ENCODE measurements at regions not wholly inside any gene's neighbourhood (a gene's known extent, or its start where the extent isn't known, plus 50 kb on each side); places are given as distances from the start of the nearest gene placed in this dataset.
"Not testable (repeated sequence)": the region's sequence is repeated elsewhere in the genome, so short reads cannot be mapped to it uniquely, and the experiment has no call there.

DNA sequence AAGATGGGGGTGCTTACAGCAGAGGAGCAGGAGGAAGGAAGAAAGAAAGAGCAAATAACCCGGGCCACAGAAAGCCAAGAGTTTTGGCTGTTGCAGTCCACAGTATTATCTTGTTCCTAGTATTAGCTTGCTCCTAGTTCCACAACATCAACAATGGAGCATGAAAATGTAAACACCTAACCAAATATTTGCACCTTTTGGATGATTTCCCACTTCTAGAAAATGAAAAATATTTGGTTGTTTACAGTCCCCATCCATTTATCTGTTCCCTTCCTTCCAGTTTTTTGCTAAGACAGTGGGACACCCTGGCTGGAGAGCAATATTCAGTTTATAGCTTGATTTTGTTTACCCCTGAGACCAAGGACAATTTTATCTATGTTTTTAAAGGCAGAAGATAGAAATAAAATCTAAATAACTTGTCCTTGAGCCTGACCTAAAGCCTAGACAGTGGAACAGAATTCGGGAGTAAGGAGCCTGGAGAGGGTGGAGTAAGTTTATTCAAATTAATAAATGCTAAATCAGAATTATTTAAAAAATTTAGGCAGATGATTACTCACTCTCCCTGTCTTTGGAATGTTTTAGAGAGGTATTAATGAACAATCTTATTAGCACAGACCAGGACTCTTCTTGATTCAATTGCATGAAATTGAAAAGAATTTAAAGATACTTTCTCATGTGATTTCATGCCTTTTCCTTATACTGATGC, 51.6 kb downstream of the RESF1 start:
- Histone ChIP-seq H3K4me1 (no peaks in the 10 kb centered on the region), H3K27me3 (no peaks in the 10 kb centered on the region), H3K9me3 (no peaks in the 10 kb centered on the region), H3K36me3 (no peaks in the 10 kb centered on the region), H3K4me3 (no peak overlapping the region), H3K27ac (no peak overlapping the region)
- DNase-seq (ENCODE audit: low spot score in 2 of 2) = no peak
- intact Hi-C loops (cut with DNase I; ENCODE audit: low total_unique reads) = no loop called here
- TF ChIP-seq, protein P1, sequence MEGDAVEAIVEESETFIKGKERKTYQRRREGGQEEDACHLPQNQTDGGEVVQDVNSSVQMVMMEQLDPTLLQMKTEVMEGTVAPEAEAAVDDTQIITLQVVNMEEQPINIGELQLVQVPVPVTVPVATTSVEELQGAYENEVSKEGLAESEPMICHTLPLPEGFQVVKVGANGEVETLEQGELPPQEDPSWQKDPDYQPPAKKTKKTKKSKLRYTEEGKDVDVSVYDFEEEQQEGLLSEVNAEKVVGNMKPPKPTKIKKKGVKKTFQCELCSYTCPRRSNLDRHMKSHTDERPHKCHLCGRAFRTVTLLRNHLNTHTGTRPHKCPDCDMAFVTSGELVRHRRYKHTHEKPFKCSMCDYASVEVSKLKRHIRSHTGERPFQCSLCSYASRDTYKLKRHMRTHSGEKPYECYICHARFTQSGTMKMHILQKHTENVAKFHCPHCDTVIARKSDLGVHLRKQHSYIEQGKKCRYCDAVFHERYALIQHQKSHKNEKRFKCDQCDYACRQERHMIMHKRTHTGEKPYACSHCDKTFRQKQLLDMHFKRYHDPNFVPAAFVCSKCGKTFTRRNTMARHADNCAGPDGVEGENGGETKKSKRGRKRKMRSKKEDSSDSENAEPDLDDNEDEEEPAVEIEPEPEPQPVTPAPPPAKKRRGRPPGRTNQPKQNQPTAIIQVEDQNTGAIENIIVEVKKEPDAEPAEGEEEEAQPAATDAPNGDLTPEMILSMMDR (IDR thresholded peaks at IDR 0.05) = no peak
- TF ChIP-seq POLR2AphosphoS5 (IDR thresholded peaks at IDR 0.05) (no peak), POLR2A (IDR thresholded peaks at IDR 0.05) (no peak)

DNA sequence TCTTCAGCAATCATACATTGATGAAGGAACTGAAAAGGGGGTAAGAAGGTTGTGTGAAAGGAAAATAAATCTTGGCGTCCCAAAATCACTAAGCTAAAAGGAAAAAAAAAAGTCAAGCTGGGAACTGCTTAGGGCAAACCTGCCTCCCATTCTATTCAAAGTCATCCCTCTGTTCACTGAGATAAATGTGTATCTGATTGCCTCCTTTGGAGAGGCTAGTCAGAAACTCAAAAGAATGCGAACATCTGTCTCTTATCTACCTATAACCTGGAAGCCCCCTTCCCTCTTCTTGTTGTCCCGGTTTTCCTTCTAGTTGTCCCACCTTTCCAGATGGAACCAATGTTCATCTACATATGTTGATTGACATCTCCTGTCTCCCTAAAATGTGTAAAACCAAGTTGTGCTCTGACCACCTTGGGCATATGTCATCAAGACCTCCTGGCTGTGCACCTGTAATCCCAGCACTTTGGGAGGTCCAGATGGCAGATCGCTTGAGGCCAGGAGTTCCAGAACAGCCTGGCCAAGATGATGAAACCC, 53.1 kb downstream of the RESF1 start:
- Histone ChIP-seq H3K4me1 (no peaks in the 10 kb centered on the region), H3K27ac (no peak overlapping the region), H3K9me3 (no peaks in the 10 kb centered on the region), H3K27me3 (no peaks in the 10 kb centered on the region), H3K36me3 (no peaks in the 10 kb centered on the region), H3K4me3 (no peak overlapping the region)
- intact Hi-C loops (cut with DNase I; ENCODE audit: low total_unique reads) = no loop called here
- TF ChIP-seq POLR2A (IDR thresholded peaks at IDR 0.05) (no peak), POLR2AphosphoS5 (IDR thresholded peaks at IDR 0.05) (no peak)
- TF ChIP-seq, protein P1 (IDR thresholded peaks at IDR 0.05) = no peak
- DNase-seq (ENCODE audit: low spot score in 2 of 2) = no peak

DNA sequence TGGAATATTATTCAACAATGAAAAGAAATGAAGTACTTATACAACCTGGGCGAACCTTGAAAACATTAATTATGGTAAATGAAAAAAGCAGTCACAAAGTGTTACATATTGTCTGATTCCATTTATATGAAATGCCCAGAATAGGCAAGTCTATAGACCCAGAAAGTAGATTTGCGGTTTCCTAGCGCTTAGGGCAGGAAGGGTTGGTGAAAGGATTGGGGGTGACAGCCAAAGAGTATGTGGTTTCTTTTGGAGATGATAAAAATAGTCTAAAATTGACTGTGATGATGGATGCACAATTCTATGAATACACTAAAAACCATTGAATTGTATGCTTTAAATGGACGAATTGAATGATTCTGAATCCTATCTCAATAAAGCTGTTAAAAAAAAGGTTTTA, 55.8 kb downstream of the RESF1 start:
- Histone ChIP-seq H3K9me3 (no peaks in the 10 kb centered on the region), H3K27me3 (no peaks in the 10 kb centered on the region), H3K4me1 (no peaks in the 10 kb centered on the region), H3K27ac (no peak overlapping the region), H3K4me3 (no peak overlapping the region), H3K36me3 (no peaks in the 10 kb centered on the region)
- TF ChIP-seq POLR2A (IDR thresholded peaks at IDR 0.05) = no peak
- no peak for TF ChIP-seq POLR2AphosphoS5 (IDR thresholded peaks at IDR 0.05)
- TF ChIP-seq, protein P1 (IDR thresholded peaks at IDR 0.05) = no peak
- DNase-seq (ENCODE audit: low spot score in 2 of 2) = no peak
- intact Hi-C loops (cut with DNase I; ENCODE audit: low total_unique reads) = no loop called here

DNA sequence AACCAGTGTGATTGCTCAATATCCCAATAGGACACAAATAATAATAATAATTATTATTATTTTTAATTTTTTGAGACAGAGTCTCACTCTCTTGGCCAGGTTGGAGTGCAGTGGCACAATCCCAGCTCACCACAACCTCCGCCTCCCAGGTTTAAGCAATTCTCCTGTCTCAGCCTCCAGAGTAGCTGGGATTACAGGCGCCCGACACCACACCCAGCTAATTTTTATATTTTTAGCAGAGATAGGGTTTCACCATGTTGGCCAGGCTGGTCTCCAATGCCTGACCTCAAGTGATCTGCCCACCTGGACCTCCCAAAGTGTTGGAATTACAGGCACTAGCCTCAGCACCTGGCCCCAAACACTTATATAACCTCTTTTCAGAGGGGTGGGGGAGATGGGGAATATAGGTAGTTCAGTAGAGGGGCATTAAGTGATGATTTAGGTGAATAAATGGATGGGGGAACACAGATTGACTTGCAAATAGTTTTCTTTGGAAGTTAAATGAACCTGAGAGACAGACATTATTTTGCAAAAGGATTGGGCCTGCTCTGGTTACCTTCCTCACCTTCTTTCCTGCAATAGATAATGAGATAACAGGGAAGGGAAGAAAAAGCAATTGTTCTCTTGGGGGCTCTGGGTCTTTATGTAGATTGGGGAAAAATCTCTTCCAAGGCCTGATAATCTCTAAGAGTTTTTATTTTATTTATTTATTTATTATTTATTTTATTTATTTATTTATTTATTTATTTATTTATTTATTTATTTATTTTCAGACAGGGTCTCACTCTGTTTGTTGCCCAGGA, 57.7 kb downstream of the RESF1 start:
- Histone ChIP-seq H3K27me3 (no peaks in the 10 kb centered on the region), H3K4me1 (no peaks in the 10 kb centered on the region), H3K27ac (no peak overlapping the region), H3K9me3 (no peaks in the 10 kb centered on the region), H3K36me3 (no peaks in the 10 kb centered on the region), H3K4me3 (no peak overlapping the region)
- intact Hi-C loops (cut with DNase I; ENCODE audit: low total_unique reads) = no loop called here
- no peak for TF ChIP-seq POLR2AphosphoS5 (IDR thresholded peaks at IDR 0.05)
- TF ChIP-seq POLR2A (IDR thresholded peaks at IDR 0.05) = no peak
- TF ChIP-seq, protein P1 (IDR thresholded peaks at IDR 0.05) = no peak
- DNase-seq (ENCODE audit: low spot score in 2 of 2) = no peak

DNA sequence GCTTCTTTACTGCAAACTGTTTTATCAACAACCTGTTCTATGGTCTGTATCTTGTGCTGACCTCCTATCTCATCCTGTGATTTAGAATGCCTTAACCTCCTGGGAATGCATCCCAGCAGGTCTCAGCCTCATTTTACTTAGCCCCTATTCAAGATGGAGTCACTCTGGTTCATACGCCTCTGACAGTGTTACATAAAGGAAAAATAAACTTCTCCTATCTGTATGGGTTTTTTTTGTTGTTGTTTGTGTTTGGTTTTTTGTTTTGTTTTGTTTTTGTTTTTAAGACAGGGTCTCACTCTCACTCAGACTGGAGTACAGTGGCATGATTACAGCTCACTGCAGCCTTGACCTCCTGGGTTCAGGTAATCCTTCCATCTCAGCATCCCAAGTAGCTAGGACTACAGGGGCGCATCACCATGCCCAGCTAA, 62.1 kb downstream of the RESF1 start:
- no peaks in the 10 kb centered on the region for H3K36me3 ChIP-seq
- intact Hi-C loops (cut with DNase I; ENCODE audit: low total_unique reads) = no loop called here
- H3K27me3 ChIP-seq = no peaks in the 10 kb centered on the region
- no peaks in the 10 kb centered on the region for H3K9me3 ChIP-seq
- H3K4me3 ChIP-seq = no peak overlapping the region
- TF ChIP-seq POLR2AphosphoS5 (IDR thresholded peaks at IDR 0.05) (no peak), POLR2A (IDR thresholded peaks at IDR 0.05) (no peak)
- TF ChIP-seq, protein P1 (IDR thresholded peaks at IDR 0.05) = no peak
- H3K27ac ChIP-seq = no peak overlapping the region
- H3K4me1 ChIP-seq = no peaks in the 10 kb centered on the region
- DNase-seq (ENCODE audit: low spot score in 2 of 2) = no peak

DNA sequence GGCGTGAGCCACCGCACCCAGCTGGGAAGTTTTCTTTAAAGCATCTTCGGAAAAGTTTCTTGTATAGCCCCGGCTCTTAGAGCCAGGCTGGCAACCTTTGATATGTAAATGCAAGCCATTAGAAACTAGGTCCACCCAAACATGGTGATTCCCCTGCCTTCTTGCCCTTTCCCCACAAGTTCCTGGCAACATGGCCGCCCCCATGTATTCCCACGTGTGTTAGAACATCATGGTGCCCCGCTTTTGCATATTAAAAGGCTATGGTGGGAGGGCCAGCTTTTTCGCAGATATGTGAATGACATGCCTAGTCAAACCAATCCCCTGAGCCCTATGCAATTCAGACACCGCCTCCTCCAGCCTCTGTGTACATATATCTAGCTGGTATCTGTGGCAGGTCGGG, 63.2 kb downstream of the RESF1 start:
- H3K4me1 ChIP-seq; H3K36me3 ChIP-seq; H3K9me3 ChIP-seq; intact Hi-C loops (cut with DNase I; ENCODE audit: low total_unique reads); H3K4me3 ChIP-seq; H3K27me3 ChIP-seq; DNase-seq (ENCODE audit: low spot score in 2 of 2); H3K27ac ChIP-seq: not testable (repeated sequence)

DNA sequence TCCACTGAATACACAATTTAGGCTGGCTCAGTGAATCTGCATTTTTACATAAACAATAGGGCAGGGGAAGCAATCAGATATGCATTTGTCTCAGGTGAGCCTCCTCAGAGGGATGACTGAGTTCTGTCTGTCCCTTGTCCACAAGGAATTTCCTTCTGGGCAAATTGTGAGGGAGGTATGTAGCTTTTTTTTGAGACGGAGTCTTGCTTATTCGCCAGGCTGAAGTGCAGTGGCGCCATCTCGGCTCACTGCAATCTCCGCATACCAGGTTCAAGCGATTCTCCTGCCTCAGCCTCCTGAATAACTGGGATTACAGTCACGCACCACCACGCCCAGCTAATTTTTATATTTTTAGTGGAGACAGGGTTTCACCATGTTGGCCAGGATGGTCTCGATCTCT, 64.6 kb downstream of the RESF1 start:
- H3K27me3 ChIP-seq; H3K36me3 ChIP-seq; DNase-seq (ENCODE audit: low spot score in 2 of 2); intact Hi-C loops (cut with DNase I; ENCODE audit: low total_unique reads); H3K4me3 ChIP-seq; H3K9me3 ChIP-seq; H3K27ac ChIP-seq; H3K4me1 ChIP-seq: not testable (repeated sequence)

Measured in breast epithelium (tissue), 4 donors.